ENCODE measurements at regions not wholly inside any gene's neighbourhood (a gene's known extent, or its start where the extent isn't known, plus 50 kb on each side); places are given as distances from the start of the nearest gene placed in this dataset.

DNA sequence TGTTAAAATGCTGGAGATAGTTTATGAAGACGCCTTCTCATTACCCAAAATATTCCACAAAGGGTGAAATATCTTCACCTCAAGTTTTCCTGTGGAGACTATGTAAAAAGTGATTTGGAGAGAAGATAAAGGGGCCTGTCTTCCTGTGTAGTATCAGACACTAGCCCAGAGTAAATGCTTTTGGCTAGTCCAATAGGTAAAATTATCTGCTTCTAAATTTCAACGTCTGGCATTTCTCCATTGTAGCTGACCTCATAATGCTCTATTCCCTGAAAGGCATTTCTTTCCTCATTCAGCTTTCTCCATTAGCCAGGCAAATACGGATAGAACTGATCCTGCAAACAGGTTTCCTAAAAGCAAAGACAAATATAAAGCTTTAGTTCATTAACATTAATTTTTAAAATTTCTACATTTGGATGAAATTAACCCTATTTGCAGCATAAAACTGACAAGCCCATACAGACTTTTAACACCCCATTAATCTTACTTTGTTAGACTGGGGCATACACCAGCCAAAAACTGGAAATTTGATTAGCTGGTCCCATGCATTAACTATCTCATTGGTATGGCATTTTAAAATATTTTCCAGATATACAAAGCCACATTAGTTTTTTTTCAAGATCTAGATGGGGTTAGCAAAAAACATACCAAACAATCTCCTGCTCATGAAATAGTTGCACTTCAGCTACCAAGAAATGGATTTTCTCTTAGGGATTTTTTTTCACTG is 548.8 kb downstream of the EFNA5 start:
- Histone ChIP-seq H3K9me3 (no peaks in the 10 kb centered on the region), H3K4me1 (no peaks in the 10 kb centered on the region), H3K36me3 (no peaks in the 10 kb centered on the region), H3K4me3 (no peak overlapping the region), H3K27me3 (no peaks in the 10 kb centered on the region), H3K27ac (no peak overlapping the region)
- no peak for ATAC-seq (ENCODE audit: low FRiP score in 2 of 2)
- no peak for DNase-seq
- WGBS, 2 donors, result 60 to 77% methylated on average over 3 of the region's 3 CpGs
- TF ChIP-seq EP300 (IDR thresholded peaks at IDR 0.05), result no peak
- no peak for TF ChIP-seq POLR2AphosphoS5 (IDR thresholded peaks at IDR 0.05)
- no peak for TF ChIP-seq POLR2A (IDR thresholded peaks at IDR 0.05)
- TF ChIP-seq, protein P1, sequence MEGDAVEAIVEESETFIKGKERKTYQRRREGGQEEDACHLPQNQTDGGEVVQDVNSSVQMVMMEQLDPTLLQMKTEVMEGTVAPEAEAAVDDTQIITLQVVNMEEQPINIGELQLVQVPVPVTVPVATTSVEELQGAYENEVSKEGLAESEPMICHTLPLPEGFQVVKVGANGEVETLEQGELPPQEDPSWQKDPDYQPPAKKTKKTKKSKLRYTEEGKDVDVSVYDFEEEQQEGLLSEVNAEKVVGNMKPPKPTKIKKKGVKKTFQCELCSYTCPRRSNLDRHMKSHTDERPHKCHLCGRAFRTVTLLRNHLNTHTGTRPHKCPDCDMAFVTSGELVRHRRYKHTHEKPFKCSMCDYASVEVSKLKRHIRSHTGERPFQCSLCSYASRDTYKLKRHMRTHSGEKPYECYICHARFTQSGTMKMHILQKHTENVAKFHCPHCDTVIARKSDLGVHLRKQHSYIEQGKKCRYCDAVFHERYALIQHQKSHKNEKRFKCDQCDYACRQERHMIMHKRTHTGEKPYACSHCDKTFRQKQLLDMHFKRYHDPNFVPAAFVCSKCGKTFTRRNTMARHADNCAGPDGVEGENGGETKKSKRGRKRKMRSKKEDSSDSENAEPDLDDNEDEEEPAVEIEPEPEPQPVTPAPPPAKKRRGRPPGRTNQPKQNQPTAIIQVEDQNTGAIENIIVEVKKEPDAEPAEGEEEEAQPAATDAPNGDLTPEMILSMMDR (IDR thresholded peaks at IDR 0.05), result no peak

DNA sequence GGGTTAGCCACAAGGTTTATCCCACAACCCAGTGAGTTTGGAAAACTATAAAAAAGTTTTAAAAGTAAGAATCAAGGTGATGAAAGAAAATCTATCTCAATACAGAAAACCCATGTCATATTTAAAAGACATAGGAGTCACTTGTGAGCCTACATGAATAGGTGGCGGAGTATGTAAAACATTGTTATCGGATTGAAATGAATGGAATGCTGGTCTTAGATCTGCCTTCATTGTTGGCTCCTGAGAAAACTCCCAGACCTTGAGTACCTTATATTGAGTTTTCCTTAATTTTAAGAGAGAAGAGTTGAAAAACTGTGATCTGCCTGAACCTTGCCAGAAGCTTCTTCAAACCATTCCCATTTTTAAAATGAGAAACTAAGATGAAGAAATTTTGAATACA is 551.1 kb downstream of the EFNA5 start:
- Histone ChIP-seq H3K27me3 (no peaks in the 10 kb centered on the region), H3K27ac (no peak overlapping the region), H3K36me3 (no peaks in the 10 kb centered on the region), H3K4me1 (no peaks in the 10 kb centered on the region), H3K9me3 (no peaks in the 10 kb centered on the region), H3K4me3 (no peak overlapping the region)
- DNase-seq, result no peak
- WGBS, 2 donors, result 86 to 87% methylated on average over 2 of the region's 2 CpGs
- TF ChIP-seq POLR2A (IDR thresholded peaks at IDR 0.05) (no peak), POLR2AphosphoS5 (IDR thresholded peaks at IDR 0.05) (no peak), EP300 (IDR thresholded peaks at IDR 0.05) (no peak)
- TF ChIP-seq, protein P1 (IDR thresholded peaks at IDR 0.05), result no peak
- no peak for ATAC-seq (ENCODE audit: low FRiP score in 2 of 2)

DNA sequence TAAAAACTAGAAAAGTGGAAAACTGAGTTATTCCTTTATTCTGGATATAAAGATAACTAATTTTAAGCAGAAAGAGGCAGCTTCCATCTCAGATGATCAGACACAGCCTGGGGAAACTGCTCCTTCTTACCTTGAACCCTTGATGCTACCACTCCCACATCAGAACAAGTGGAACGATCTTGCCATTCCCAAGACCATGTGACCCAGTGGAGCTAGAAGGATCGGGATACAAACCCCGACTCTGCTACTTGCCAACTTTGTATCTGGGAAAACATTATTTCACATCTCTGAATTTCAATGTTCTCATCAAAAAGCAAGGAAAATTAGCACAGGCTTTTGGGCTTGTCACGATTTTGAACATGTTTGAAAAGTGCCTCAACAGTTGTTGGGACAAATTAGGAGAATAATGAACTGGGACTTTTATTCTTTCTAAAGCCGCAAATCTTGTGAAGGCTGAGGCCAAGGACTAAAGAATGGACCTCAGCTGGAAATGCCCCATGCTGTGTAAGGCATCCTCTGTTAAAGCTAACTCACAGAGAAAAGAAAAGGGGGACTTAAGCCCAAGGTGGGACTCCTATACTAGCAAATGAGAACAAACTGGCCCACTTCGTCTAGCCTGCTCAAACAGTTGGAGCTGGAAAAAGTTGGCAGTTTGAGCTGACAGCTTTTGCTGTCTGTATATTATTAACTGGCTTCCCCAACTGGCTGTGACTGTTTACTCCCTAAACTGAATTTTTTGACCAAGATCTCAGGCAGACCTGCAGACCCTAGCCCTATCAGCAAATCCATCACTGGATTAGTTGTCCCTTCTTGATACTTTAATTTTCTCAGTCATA is 552.3 kb downstream of the EFNA5 start:
- H3K27ac ChIP-seq, result no peak overlapping the region
- ATAC-seq (ENCODE audit: low FRiP score in 2 of 2) (no peak), DNase-seq (no peak)
- no peaks in the 10 kb centered on the region for H3K4me1 ChIP-seq
- no peaks in the 10 kb centered on the region for H3K9me3 ChIP-seq
- TF ChIP-seq, protein P1 (IDR thresholded peaks at IDR 0.05), result no peak
- TF ChIP-seq POLR2AphosphoS5 (IDR thresholded peaks at IDR 0.05) (no peak), POLR2A (IDR thresholded peaks at IDR 0.05) (no peak), EP300 (IDR thresholded peaks at IDR 0.05) (no peak)
- H3K4me3 ChIP-seq, result no peak overlapping the region
- H3K36me3 ChIP-seq, result no peaks in the 10 kb centered on the region
- no peaks in the 10 kb centered on the region for H3K27me3 ChIP-seq
- 78% methylated on average over 6 of the region's 6 CpGs for WGBS, 2 donors

DNA sequence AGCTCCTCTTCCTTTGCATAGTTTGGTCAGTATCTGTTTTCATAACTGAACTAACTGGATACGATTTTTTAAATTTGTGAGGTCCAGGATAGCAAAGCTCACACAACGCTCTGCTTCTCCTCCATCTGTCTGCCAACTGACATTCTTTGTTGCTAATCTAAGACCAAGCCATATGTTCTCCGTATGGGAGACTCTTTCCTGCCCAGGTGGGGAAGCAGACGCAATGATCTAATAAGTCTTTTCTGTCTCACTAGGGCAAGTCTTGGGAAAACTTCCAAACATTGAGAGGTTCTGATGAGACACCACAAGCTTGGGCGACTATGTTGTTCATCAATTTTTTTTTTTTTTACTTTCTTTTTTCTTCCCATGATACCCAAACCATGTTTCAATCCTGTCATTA is 558.5 kb downstream of the EFNA5 start:
- Histone ChIP-seq H3K27me3 (no peaks in the 10 kb centered on the region), H3K9me3 (peaks cover 0 to 3% (median 0%) of the 10 kb centered on the region in 4 donors), H3K4me3 (no peak overlapping the region), H3K36me3 (no peaks in the 10 kb centered on the region), H3K27ac (no peak overlapping the region), H3K4me1 (no peaks in the 10 kb centered on the region)
- WGBS, 2 donors, result 71 to 73% methylated on average over 5 of the region's 5 CpGs
- ATAC-seq (ENCODE audit: low FRiP score in 2 of 2) (no peak), DNase-seq (no peak)
- TF ChIP-seq POLR2AphosphoS5 (IDR thresholded peaks at IDR 0.05), result no peak
- TF ChIP-seq, protein P1 (IDR thresholded peaks at IDR 0.05), result no peak
- TF ChIP-seq POLR2A (IDR thresholded peaks at IDR 0.05), result no peak
- no peak for TF ChIP-seq EP300 (IDR thresholded peaks at IDR 0.05)
